Endodermal cell (in vitro differentiated cells): ENCODE measurements at regions not wholly inside any gene's neighbourhood (a gene's known extent, or its start where the extent isn't known, plus 50 kb on each side); places are given as distances from the start of the nearest gene placed in this dataset.

Source experiments
- DNase-seq: peaks from one replicate; pipeline ENCODE4 v3.0.0-alpha.2; 2017
- H3K27ac ChIP-seq: 2 replicates; pipeline ENCODE4 v1.5.1; 2013; ENCODE audit warnings: mild to moderate bottlenecking, low read depth, low read length, moderate library complexity
- H3K27me3 ChIP-seq: 2 replicates; pipeline ENCODE4 v1.6.1; 2013; ENCODE audit warnings: mild to moderate bottlenecking, low read length, moderate library complexity; ENCODE audit not compliant: insufficient read depth, control insufficient read depth, poor library complexity, severe bottlenecking
- H3K36me3 ChIP-seq: 2 replicates; pipeline ENCODE4 v1.7.0; 2013; ENCODE audit warnings: mild to moderate bottlenecking, low read length, moderate library complexity; ENCODE audit not compliant: control insufficient read depth, insufficient read depth
- H3K4me1 ChIP-seq: one replicate; pipeline ENCODE4 v1.7.0; 2013; ENCODE audit warnings: low read length; ENCODE audit not compliant: control insufficient read depth, insufficient read depth
- H3K4me3 ChIP-seq: 2 replicates; pipeline ENCODE4 v1.5.1; 2013; ENCODE audit warnings: mild to moderate bottlenecking, low read length, moderate library complexity
- H3K9ac ChIP-seq: 2 replicates; pipeline ENCODE4 v1.6.1; 2013; ENCODE audit warnings: mild to moderate bottlenecking, low read length, moderate library complexity; ENCODE audit not compliant: poor library complexity, severe bottlenecking; ENCODE audit errors: extremely low read depth
- H3K9me3 ChIP-seq: 2 replicates; pipeline ENCODE4 v1.6.1; 2013; ENCODE audit warnings: mild to moderate bottlenecking, low read length, moderate library complexity; ENCODE audit not compliant: control insufficient read depth
- H3K27ac Mint-ChIP-seq: 2 replicates; pipeline ENCODE4 v1.8.0; 2020; ENCODE audit warnings: mixed read lengths
- H3K27me3 Mint-ChIP-seq: 2 replicates; pipeline ENCODE4 v1.8.0; 2021; ENCODE audit warnings: mild to moderate bottlenecking, mixed read lengths; ENCODE audit not compliant: insufficient read depth
- H3K36me3 Mint-ChIP-seq: 2 replicates; pipeline ENCODE4 v1.8.0; 2020; ENCODE audit warnings: low read depth, mixed read lengths
- H3K4me1 Mint-ChIP-seq: 2 replicates; pipeline ENCODE4 v1.8.0; 2020; ENCODE audit warnings: mixed read lengths
- H3K4me3 Mint-ChIP-seq: 2 replicates; pipeline ENCODE4 v1.8.0; 2020; ENCODE audit warnings: mild to moderate bottlenecking, moderate library complexity, mixed read lengths
- H3K9me3 Mint-ChIP-seq: 2 replicates; pipeline ENCODE4 v1.8.0; 2020; ENCODE audit warnings: mild to moderate bottlenecking, mixed read lengths
- WGBS, 2 experiments: methylation state at CpG; one replicate each; pipeline versions ENCODE4 v1.1.5 to v1.1.7; 2013; ENCODE audit warnings: missing lambda C conversion rate in 2 of 2, mixed read lengths in 1 of 2; ENCODE audit not compliant: insufficient coverage in 1 of 2, insufficient read length in 1 of 2; 5-methylcytosine and 5-hydroxymethylcytosine counted together
- TF ChIP-seq, protein P1 (sequence below): fragments of 200-600 bp; sonication (generic); conservative IDR thresholded peaks from 2 replicates; pipeline ENCODE4 v1.5.0; 2021; ENCODE audit warnings: antibody characterized with exemption, mild to moderate bottlenecking

DNA sequence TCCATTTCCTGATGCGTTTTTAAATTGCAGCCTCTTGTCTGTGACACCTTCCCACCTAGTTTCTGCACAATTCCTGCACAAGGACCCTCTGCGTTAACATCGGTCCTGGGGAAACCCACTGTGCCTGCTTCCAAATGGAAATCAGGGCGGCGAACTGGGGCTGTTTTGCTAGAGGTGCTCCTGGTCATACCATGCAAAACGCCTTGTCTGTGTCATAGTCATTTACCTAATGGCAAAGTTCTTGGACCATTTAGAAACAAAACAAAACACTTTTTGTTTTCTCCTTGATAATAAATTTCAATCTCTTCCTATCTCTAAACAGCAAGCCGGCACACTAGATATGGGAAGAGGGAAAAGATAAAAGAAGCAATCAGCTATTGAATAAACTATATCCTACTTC is 206.9 kb upstream of the KLF14 start:
- H3K9ac ChIP-seq = no peak overlapping the region
- TF ChIP-seq, protein P1, sequence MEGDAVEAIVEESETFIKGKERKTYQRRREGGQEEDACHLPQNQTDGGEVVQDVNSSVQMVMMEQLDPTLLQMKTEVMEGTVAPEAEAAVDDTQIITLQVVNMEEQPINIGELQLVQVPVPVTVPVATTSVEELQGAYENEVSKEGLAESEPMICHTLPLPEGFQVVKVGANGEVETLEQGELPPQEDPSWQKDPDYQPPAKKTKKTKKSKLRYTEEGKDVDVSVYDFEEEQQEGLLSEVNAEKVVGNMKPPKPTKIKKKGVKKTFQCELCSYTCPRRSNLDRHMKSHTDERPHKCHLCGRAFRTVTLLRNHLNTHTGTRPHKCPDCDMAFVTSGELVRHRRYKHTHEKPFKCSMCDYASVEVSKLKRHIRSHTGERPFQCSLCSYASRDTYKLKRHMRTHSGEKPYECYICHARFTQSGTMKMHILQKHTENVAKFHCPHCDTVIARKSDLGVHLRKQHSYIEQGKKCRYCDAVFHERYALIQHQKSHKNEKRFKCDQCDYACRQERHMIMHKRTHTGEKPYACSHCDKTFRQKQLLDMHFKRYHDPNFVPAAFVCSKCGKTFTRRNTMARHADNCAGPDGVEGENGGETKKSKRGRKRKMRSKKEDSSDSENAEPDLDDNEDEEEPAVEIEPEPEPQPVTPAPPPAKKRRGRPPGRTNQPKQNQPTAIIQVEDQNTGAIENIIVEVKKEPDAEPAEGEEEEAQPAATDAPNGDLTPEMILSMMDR = no peak
- 78 to 83% methylated on average over 5 to 6 of the region's 7 CpGs for WGBS, 2 experiments
- H3K4me3 ChIP-seq = no peak overlapping the region
- H3K9me3 Mint-ChIP-seq = no peaks in the 10 kb centered on the region
- no peaks in the 10 kb centered on the region for H3K36me3 Mint-ChIP-seq
- no peaks in the 10 kb centered on the region for H3K9me3 ChIP-seq
- H3K4me3 Mint-ChIP-seq = no peak overlapping the region
- H3K27ac ChIP-seq = no peak overlapping the region
- peaks cover 3% of the 10 kb centered on the region for H3K4me1 ChIP-seq
- H3K4me1 Mint-ChIP-seq = peaks cover 27% of the 10 kb centered on the region
- no peak overlapping the region for H3K27ac Mint-ChIP-seq
- no peaks in the 10 kb centered on the region for H3K27me3 ChIP-seq
- DNase-seq = no peak
- H3K36me3 ChIP-seq = no peaks in the 10 kb centered on the region
- no peaks in the 10 kb centered on the region for H3K27me3 Mint-ChIP-seq

GRCh38 chr7:130941322-130942210 is 207.6 kb upstream of the KLF14 start:
- peaks cover 3% of the 10 kb centered on the region for H3K4me1 ChIP-seq
- no peaks in the 10 kb centered on the region for H3K36me3 Mint-ChIP-seq
- no peaks in the 10 kb centered on the region for H3K36me3 ChIP-seq
- no peak overlapping the region for H3K9ac ChIP-seq
- no peaks in the 10 kb centered on the region for H3K27me3 Mint-ChIP-seq
- no peak for DNase-seq
- peak overlapping the region; percentile 33 for H3K27ac Mint-ChIP-seq
- 88 to 91% methylated on average over 14 to 19 of the region's 20 CpGs for WGBS, 2 experiments
- TF ChIP-seq, protein P1 = no peak
- H3K4me1 Mint-ChIP-seq = peaks cover 27% of the 10 kb centered on the region
- H3K27me3 ChIP-seq = no peaks in the 10 kb centered on the region
- no peaks in the 10 kb centered on the region for H3K9me3 Mint-ChIP-seq
- H3K27ac ChIP-seq = no peak overlapping the region
- no peak overlapping the region for H3K4me3 ChIP-seq
- H3K4me3 Mint-ChIP-seq = no peak overlapping the region
- no peaks in the 10 kb centered on the region for H3K9me3 ChIP-seq

GRCh38 chr7:130942211-130942964 is 208.4 kb upstream of the KLF14 start:
- H3K4me3 ChIP-seq = no peak overlapping the region
- DNase-seq = no peak
- no peaks in the 10 kb centered on the region for H3K36me3 Mint-ChIP-seq

More at GRCh38 chr7:130942211-130942964, 208.4 kb upstream of the KLF14 start:
- Mint-ChIP-seq H3K9me3 (no peaks in the 10 kb centered on the region), H3K4me3 (no peak overlapping the region), H3K27ac (no peak overlapping the region), H3K27me3 (no peaks in the 10 kb centered on the region), H3K4me1 (peaks cover 27% of the 10 kb centered on the region)
- H3K4me1 ChIP-seq = peaks cover 3% of the 10 kb centered on the region
- TF ChIP-seq, protein P1 = no peak
- no peaks in the 10 kb centered on the region for H3K9me3 ChIP-seq
- H3K27me3 ChIP-seq = no peaks in the 10 kb centered on the region
- no peak overlapping the region for H3K9ac ChIP-seq
- no peak overlapping the region for H3K27ac ChIP-seq
- H3K36me3 ChIP-seq = no peaks in the 10 kb centered on the region
- 92 to 93% methylated on average over 9 to 10 of the region's 10 CpGs for WGBS, 2 experiments
